Omental fat pad (tissue), 3 donors: ENCODE measurements at regions not wholly inside any gene's neighbourhood (a gene's known extent, or its start where the extent isn't known, plus 50 kb on each side); places are given as distances from the start of the nearest gene placed in this dataset.

ENCODE experiments used
- ATAC-seq: fragments of 150-250 bp; one replicate; pipeline ENCODE4 v1.9.1; 2016; ENCODE audit warnings: mild to moderate bottlenecking, moderate library complexity; ENCODE audit not compliant: low FRiP score
- DNase-seq: peaks from one replicate; pipeline ENCODE4 v3.0.0-alpha.2; 2019; ENCODE audit warnings: low spot score
- CTCF ChIP-seq, 3 donors: fragments of 450-650 bp; IDR thresholded peaks; one replicate each; pipeline ENCODE4 v1.5.1; 2016 to 2017; ENCODE audit warnings: antibody characterized with exemption in 3 of 3, mild to moderate bottlenecking in 3 of 3, moderate library complexity in 2 of 3

- ATAC-seq (no peak), DNase-seq (no peak)
- TF ChIP-seq CTCF (IDR thresholded peaks at IDR 0.05) = no peak
Observed at GRCh38 chr13:56356690-56357089, 784.0 kb upstream of the PRR20A start.

- no peak for TF ChIP-seq CTCF (IDR thresholded peaks at IDR 0.05)
- ATAC-seq (no peak), DNase-seq (no peak)
Observed at GRCh38 chr13:56378566-56378965, 762.2 kb upstream of the PRR20A start.

DNA sequence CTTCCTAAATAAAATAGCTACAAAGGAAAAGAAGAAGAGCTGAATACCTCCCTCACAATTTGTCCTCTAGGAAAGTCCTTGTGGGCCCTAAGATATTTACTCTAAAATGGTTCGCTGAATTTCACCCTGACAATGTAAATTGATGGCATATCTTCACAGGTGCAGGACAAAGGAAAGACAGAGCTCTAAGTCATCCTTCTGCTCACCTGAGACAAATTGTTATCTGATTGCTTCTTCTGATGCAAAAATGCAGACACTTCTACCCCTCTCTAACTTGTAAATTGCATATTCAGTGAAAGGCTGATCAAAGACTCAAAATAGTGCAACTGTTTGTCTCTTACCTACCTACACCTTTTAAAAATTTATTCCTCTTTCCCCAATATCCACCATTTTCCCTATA, 747.2 kb upstream of the PRR20A start:
- ATAC-seq = no peak
- no peak for DNase-seq
- TF ChIP-seq CTCF (IDR thresholded peaks at IDR 0.05) = no peak

DNA sequence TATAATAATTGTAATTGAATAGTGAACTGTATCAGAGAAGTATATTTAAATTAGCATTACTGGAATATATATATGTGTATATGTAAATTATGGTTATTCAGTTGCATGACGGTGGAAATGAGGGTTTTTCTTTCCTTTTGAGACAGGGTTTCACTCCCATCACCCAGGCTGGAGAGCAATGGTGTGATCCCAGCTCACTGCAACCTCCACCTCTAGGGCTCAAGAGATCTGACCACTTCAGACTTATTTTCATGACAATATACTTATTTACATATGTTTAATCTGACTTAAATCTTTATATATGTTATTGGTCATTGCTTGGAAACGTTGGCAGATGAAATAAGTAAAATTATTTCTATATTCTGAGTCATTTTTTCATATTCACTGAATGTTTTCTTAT, 744.4 kb upstream of the PRR20A start:
- DNase-seq = no peak
- TF ChIP-seq CTCF (IDR thresholded peaks at IDR 0.05) = no peak
- ATAC-seq = no peak

GRCh38 chr13:56400774-56401173, 739.9 kb upstream of the PRR20A start:
- DNase-seq (no peak), ATAC-seq (no peak)
- no peak for TF ChIP-seq CTCF (IDR thresholded peaks at IDR 0.05)

DNA sequence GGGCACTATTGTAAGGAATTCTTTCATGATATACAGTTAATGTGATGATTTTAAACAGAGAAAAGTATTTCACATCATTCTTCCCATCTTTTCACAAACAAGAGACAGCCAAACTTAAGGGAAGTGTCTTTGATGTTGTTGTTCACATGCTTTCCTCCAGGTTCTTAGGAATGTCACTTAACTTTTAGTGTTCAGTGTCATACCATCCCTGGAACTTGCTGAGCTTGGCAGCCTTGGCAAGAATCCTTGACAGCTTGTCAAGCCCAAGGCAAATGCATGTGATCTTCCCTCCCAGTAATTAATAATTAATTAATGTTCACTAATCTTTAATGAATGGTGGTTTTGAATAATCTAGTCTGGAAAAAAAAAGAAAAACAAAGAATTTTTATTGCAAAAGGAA, 727.9 kb upstream of the PRR20A start:
- no peak for ATAC-seq
- TF ChIP-seq CTCF (IDR thresholded peaks at IDR 0.05) = no peak
- no peak for DNase-seq

DNA sequence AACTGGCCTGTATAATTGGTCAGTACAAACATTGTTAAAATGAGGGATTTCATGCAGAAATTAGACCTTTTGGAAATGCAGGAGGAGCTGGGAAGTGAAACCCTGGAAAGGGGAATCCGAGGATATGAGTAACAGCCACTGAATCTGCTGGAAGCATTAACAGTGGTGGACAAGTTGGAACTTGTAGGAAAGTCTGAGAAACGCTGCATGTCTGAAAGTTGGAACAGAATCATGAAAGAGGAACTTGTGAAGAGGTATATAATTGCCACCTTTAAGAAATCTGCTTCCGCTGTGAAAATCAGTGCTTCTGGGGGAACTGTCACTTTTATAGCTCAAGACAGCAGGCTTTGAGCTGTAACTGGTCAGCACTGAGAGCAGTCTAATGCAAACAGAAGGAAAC, 716.5 kb upstream of the PRR20A start:
- no peak for TF ChIP-seq CTCF (IDR thresholded peaks at IDR 0.05)
- DNase-seq (no peak), ATAC-seq (no peak)
